Suprapubic skin (tissue), 4 donors: ENCODE measurements at regions not wholly inside any gene's neighbourhood (a gene's known extent, or its start where the extent isn't known, plus 50 kb on each side); places are given as distances from the start of the nearest gene placed in this dataset.

ENCODE experiments used
- CTCF ChIP-seq, 2 donors: fragments of 200-600 bp in 1 of 2; fragments of 450-650 bp in 1 of 2; sonication (generic) in 1 of 2; IDR thresholded peaks; one replicate each; pipeline ENCODE4 v1.5.1; 2016 to 2019; ENCODE audit warnings: antibody characterized with exemption in 2 of 2, mild to moderate bottlenecking in 1 of 2, moderate library complexity in 1 of 2
- EP300 ChIP-seq: sonication (generic); formaldehyde crosslinking; IDR thresholded peaks from one replicate; pipeline ENCODE4 v1.6.1; 2017; ENCODE audit warnings: antibody characterized with exemption
- POLR2AphosphoS5 ChIP-seq, 3 donors: sonication (generic); formaldehyde crosslinking; IDR thresholded peaks; one replicate each; pipeline ENCODE4 v1.6.1; 2017; ENCODE audit warnings: antibody characterized with exemption in 3 of 3

- TF ChIP-seq CTCF (IDR thresholded peaks at IDR 0.05) (no peak), POLR2AphosphoS5 (IDR thresholded peaks at IDR 0.05) (no peak), EP300 (no peak)
Measured at GRCh38 chr1:218108034-218108433, 177.1 kb upstream of the RRP15 start.
